GM20431 (cell line): ENCODE measurements at regions not wholly inside any gene's neighbourhood (a gene's known extent, or its start where the extent isn't known, plus 50 kb on each side); places are given as distances from the start of the nearest gene placed in this dataset.
"Not testable (repeated sequence)": the region's sequence is repeated elsewhere in the genome, so short reads cannot be mapped to it uniquely, and the experiment has no call there.

Source experiments
- in situ Hi-C: fragments of 300-500 bp; cut with MseI, MboI; formaldehyde crosslinking; loops from one replicate; pipeline ENCODE4 v1.15.0; 2020; ENCODE audit warnings: low sequenced_read_pairs; ENCODE audit not compliant: unreplicated experiment

DNA sequence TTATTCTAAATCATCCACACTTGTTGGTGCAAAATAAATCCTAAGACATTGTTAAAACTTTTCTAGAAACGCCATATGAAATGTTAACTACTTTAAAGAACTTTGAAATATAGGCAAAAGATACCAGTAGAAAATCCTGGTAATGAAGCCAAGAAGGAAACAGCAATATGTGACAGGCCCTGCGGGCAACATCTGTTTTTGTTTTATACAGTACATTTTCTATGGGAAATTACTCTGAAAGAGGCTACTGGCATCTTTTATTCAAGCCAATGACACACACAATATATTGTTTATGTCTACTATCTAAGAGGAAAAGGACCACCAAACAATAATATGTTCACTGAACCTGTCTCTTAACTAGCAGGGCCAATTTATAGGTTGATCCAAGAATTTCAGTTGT is 829.7 kb downstream of the PCDH17 start:
- in situ Hi-C loops, result no loop called here

DNA sequence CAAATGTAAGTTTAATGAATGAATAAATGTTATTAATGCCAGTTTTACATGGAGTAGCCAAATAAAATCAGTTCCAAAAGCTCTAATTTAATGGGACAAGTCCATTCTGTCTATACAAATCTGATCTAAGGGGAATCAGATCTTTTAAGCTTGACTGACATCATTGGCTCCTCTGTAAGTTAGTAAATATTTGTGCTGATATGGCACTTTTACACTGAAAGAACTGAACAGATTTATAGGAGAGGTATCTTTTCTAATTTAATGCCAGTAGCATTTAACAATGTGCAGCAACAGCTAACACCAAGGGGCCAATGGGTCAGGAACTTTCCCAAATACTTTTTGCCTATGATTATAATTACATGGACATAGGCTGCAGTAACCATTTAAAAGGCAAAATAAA is 832.3 kb downstream of the PCDH17 start:
- in situ Hi-C loops, result no loop called here

DNA sequence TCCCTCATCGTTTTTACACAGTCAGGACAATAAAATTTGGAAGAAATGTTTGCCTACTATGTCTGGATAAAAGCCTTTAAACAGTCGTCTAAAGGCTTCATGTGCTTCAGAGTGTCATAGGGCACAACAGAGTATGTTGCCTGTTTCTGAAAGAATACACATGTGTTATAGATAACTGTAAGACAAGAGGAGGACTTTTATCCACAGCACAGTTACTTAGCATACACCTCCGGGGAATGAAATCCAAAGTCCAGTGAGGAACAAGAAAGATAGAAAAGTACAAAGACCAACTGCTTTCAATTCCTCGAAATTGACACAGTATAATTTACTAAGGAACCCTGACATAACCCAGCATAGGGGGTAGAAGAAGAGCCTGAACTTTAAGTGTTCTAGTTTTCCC is 835.6 kb downstream of the PCDH17 start:
- in situ Hi-C loops, result no loop called here

DNA sequence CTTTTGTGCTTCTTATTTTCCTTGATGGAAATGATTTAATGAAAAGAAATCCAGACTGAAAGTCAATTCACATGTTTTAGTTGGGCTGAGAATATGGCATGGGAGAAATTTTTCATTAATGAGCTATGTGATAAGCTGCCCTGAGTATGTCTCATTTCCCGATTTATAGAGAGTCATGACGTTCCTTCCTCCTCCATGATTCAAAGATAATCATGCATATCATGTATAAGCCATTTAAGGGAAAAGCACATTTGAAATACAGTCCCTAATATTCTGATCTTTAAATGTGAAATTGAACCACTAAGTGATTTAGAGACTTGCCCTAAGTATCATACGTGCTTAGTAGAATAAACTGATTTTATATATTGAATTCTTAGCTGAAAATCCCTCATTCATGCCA is 840.9 kb downstream of the PCDH17 start:
- in situ Hi-C loops, result no loop called here

DNA sequence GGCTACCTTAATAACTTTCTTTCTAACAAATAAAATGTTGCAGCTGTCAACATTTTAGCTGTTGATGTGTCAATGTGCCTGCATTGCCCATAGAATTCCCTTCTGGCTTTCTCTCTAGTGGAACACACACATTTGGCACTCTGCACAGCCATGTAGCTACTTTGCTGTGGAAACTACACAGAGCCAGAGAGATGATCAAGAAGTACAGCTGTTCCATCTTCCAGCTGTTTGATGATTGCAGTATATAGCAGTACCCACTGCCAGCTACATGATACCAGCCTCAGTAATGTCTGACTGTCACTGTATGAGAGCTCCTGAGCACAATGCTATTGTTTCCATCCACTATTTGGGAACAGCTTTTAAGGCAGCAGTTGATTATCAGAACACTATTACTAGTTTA is 843.0 kb downstream of the PCDH17 start:
- in situ Hi-C loops, result no loop called here

DNA sequence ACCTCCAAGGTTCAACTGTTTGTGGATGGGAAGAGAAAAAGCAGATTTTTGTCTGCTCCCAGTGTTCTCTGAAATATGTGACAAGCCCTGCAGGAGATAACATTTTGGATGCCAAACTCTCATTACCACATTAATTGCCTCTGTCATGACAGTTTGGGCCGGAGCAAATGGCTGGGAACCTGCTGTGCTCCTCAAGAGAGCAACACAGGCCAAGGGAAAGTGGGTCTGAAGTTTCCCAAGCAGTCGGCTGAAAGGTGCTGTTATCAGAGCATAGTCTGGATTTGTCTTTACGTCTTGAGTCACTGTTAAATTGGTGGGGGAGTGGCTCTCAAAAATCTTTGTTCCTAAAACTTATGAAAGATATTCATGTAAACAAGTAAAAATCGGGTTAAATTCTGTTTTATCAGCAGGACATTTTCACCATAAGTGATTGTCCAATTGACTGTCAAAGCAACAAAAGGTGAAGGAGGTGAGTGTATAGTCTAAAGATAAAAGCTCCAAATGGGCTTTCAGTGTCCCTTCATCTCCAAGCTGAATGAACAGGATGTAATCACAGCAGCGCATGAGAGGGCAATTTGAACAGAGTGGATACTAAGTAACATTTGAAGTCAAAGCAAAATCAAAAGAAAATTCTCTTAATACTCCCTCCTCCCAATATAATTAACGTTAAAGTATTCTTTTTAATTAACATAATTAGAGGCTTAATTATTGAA is 844.8 kb downstream of the PCDH17 start:
- in situ Hi-C loops, result no loop called here

DNA sequence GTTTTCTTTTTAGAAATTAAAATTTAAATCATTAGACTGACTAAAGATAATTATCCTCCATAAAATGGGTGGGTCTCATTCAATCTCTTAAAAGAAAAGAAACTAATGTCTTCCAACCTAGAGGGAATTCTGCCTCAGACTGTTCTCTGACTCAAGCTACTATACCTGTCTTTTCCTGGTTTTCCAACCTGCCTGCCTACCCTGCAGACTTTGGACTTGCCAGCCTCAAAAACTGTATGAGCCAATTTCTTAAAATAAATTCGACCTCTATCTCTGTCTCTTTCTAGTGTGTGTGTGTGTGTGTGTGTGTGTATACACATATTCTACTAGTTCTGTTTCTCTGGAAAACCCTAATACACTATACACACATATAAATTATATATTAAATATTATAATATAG is 847.3 kb downstream of the PCDH17 start:
- in situ Hi-C loops, result no loop called here

DNA sequence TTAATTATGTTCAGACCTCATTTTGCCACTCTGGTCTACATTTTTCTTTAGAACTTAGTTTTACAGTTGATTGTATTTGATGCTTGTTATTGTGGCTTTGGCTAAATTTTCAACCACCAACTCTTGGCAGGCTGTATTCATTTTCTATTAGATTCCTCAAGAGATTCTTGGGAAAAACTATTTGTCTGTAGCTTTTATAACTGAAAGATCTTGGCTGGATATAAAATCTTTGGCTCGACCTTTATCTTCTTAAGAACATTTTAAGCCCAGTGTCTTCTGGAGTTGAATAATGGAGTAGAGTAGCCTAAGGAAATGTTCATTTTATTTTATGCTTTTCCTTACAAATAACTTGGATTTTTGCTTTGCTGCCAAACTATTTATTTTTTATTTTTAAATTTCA is 848.5 kb downstream of the PCDH17 start:
- in situ Hi-C loops, result no loop called here

DNA sequence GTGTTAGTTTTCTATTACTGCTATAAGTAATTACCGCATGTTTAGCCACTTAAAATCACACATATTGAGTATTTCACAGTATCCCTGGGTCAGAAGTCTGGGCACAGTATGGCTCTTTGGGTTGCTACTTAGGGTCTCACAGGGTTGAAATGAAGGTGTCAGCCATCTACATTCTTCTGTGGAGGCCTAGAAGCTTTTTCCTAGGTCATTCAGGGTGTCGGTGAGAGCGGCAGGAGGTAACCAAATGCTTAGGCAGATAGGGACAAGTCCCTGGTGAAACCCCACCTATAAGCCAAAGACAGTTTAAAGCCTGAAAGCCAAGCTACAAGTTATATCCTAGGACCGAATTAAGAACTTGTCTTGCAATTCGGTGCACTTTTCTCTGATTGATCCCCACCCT is 856.7 kb downstream of the PCDH17 start:
- in situ Hi-C loops, result no loop called here

DNA sequence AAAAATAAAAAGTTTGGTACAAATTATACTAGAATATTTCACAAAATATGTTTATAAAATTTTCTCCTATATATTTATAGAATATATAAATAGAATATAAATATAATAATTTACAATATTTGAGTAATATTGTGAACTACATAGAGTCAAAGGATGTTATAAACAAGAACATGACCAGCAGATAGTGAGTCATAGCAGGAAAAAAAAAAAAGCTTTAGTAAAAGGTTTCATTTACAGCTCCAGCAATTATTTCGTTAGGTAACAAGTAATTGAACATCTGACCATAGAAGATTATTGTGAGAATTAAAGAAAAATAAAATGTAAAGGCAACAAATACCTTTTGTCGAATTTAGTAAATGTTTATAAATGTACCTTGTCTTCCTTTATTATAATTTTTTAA is 864.1 kb downstream of the PCDH17 start:
- in situ Hi-C loops, result no loop called here

DNA sequence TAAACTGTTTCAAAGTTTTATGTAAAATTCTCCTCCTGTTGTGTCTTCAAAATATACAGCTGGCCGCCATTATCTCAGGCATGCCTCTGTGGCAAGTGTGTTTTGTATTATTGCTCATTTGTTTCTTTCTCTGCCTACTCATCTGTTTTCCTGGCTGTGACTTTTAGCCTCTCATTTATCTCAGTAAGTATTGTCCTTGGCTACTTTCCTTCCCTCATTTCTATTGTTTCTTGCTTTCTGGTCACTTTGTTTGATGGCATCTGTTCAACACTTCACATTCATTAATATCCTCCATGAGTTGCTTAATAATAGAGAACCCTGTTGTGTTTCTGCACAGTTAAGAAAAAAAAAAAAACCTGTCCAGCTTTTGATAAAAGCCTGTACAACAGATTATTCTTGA is 869.4 kb downstream of the PCDH17 start:
- in situ Hi-C loops, result no loop called here

DNA sequence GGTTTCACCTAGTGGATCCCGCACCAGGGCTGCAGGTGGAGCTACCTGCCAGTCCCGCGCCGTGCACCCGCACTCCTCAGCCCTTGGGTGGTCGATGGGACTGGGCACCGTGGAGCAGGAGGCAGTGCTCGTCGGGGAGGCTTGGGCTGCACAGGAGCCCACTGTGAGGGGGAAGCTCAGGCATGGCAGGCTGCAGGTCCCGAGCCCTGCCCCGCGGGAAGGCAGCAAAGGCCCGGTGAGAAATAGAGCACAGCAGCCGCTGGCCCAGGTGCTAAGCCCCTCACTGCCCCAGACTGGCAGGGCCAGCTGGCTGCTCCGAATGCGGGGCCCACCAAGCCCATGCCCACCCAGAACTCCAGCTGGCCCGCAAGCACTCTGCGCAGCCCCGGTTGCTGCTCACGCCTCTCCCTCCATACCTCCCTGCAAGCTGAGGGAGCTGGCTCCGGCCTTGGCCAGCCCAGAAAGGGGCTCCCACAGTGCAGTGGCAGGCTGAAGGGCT is 872.7 kb downstream of the PCDH17 start:
- in situ Hi-C loops, result not testable (repeated sequence)

DNA sequence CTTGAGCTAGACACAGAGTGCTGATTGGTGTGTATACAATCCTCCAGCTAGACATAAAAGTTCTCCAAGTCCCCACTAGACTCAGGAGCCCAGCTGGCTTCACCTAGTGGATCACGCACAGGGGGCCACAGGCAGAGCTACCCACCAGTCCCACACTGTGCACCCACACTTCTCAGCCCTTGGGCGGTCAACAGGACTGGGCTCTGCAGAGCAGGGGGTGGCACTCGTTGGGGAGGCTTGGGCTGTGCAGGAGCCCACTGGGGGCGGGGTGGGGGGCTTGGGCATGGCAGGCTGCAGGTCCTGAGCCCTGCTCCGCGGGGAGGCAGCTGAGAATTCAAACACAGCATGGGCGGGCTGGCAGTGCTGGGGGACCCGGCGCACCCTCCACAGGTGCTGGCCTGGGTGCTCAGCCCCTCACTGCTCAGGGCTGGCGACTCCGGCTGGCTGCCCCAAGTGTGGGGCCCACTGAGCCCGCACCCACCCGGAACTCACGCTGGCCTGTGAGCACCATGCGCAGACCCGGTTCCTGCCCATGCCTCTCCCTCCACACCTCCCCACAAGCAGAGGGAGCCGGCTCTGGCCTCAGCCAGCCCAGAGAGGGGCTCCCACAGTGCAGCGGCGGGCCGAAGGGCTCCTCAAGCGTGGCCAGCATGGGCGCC is 873.8 kb downstream of the PCDH17 start:
- in situ Hi-C loops, result not testable (repeated sequence)

DNA sequence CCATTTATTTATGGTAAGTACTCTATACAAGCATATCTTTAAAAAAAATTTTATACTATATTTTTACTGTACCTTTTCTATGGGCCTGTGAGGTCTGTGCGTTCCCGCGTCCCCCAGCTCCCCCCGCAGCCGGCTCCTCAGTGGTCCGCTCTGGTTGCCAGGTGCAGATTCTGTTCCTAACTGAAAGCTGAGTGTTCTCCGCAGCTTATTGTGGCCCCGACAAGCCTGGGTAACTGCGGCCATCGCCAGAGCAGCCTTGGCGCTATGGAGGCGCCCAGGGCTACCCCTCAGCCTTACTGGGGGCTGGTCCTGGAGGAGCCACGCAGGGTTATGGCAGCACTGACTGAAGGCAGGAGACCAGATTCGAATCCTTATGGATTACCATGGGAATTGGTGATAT is 896.8 kb downstream of the PCDH17 start:
- in situ Hi-C loops, result no loop called here

DNA sequence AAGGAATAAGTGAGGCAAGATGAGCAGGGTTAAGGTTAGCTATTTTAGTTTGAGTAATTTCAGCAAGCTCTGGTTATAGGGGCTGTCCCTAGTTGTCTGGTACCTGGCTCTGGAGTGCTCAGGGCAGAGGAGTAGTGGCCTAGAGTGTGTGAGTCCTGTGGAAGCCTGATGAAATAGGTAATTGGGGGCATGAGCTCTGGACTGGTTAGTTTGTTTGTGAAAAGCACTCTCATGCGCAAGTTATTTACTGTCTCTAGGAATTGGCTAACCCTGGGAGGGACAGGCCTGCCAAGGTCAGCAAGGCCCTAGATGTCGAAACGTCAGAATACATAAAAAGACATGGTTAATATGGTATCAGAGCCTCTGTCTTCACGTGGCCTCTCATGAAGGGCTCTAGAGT is 900.1 kb downstream of the PCDH17 start:
- in situ Hi-C loops, result no loop called here

DNA sequence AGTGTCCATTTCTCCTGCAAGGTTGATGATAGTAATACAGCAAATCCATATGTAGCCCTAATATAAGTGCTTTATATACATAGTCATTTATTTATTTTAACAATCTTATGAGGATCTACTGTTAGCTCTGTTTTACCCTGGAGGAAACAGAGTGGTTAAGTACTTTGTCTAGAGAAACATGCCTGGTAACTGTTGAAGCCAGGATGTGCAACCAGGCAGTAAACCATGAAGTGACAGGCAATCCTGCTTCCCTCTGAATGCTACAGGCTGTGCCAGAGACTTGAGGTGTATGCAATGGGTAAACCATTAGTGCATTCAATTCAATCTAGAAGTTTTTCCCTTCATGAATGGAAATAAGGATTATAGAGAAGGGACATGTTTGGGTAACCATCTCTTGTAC is 911.0 kb downstream of the PCDH17 start:
- in situ Hi-C loops, result no loop called here

DNA sequence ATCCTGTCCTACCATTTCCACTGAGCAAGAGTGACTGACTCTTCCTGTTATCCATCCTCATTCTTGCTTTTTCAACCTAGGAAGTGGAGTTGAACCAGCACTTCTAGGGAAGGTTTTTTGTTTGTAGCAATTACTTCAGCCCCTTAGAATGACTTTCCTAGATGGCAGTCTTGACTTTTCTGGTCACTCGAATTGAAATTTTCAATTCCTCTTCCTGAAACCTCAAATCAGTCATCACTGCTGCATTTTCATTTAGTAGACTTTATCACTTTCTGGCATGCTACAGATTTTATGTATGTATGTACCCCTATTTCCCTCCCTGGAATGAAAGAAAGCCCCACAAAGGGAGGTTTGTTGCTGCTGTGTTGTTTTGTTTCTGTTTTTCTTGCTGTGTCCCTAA is 915.9 kb downstream of the PCDH17 start:
- in situ Hi-C loops, result no loop called here

DNA sequence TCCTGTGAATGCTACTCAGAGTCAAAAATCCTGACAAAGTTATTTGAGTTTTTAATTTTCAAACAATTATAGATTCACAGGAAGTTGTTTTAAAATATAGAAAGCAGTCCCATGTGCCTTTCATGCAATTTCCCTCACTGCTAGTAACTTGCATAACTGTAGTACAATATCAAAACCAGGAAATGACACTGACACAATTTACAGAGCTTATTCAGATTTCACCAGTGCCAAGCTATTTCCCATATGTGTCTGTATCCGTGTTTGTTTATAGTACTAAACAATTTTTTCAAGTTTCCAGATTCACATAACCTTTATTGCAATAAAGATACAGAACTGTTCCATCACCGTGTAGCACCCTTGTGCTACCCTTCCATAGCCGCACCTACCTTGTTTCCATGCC is 934.6 kb downstream of the PCDH17 start:
- in situ Hi-C loops, result no loop called here

DNA sequence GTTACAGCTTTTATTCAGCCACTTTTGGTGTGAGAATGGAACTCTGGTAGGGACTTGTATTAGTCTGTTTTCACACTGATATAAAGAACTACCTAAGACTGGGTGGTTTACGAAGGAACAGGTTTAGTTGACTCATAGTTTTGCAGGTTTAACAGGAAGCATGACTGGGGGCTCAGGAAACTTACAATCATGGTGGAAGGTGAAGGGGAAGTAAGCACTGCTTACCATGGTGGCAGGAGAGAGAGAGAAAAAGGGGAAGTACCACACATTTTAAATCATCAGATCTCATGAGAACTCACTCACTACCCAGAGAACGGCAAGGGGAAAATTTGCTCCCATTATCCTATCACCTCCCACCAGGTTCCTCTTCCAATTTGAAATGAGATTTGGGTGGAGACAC is 942.2 kb downstream of the PCDH17 start:
- in situ Hi-C loops, result no loop called here

DNA sequence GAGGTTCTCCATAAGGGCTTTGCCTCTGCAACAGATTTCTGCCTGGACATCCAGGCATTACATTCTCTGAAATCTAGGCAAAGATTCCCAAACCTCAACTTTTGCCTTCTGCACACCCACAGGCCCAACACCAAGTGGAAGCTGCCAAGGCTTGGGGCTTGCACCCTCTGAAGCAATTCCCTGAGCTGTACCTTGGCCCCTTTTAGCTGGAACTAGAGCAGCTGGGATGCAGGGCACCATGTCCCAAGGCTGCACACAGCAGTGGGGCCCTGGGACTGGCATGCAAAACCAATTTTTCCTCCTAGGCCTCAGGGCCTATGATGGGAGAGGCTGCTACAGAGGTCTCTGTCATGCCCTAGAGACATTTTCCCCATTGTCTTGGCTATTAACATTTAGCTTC is 943.2 kb downstream of the PCDH17 start:
- in situ Hi-C loops, result no loop called here

DNA sequence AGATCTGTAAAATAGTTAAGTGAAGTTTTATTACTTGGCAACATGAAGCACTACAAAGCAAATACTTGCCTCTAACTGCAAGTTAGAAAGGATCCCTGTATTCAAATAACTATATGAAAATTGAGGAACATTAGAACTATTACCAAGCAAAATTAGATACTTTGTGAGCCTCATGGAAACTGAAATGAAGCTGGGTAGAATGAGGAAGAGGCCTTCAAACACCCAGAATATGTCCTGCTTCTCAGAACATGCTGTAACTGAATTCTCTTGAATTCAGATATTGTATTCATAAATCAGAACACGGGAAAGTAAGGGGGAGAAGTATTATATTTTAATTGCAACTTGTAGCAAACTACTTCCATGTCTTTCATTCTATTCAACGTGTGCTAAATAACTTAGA is 947.9 kb downstream of the PCDH17 start:
- in situ Hi-C loops, result no loop called here

DNA sequence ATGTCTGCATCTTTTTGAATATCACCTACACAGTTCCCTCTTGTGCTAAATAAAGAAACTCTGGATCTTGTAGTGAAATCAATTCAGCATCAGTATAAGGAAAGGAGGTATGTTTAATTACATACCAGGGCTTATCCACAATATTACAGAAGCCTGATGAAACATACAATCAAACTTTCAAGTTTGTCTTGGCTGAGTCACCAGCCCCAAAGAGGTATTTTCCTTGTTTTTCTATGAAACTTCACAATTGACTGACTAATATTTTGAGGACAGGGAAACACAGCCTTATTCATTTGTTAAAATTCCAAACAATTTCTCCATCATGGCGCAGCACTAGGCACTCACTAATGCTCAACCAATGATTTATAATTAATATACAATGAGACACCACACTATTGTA is 952.4 kb downstream of the PCDH17 start:
- in situ Hi-C loops, result no loop called here
